SU-DHL-6 (cell line): ENCODE measurements at regions not wholly inside any gene's neighbourhood (a gene's known extent, or its start where the extent isn't known, plus 50 kb on each side); places are given as distances from the start of the nearest gene placed in this dataset.

Experiments
- H2AFZ ChIP-seq: fragments of 200-600 bp; sonication (generic); 2 replicates; pipeline ENCODE4 v1.6.1; 2014; ENCODE audit warnings: low read depth, mild to moderate bottlenecking, moderate library complexity, mixed read lengths, antibody characterized with exemption, low read length; ENCODE audit not compliant: severe bottlenecking
- H3F3A ChIP-seq: fragments of 200-600 bp; shearing (Covaris generic); 2 replicates; pipeline ENCODE4 v1.6.0; 2016; ENCODE audit warnings: antibody characterized with exemption, mild to moderate bottlenecking; ENCODE audit not compliant: insufficient read depth
- H3K27ac ChIP-seq: fragments of 200-600 bp; sonication (generic); 2 replicates; pipeline ENCODE4 v1.5.1; 2016; ENCODE audit warnings: low read depth, mild to moderate bottlenecking, low read length, moderate library complexity, mixed read lengths
- H3K27me3 ChIP-seq: fragments of 200-600 bp; sonication (generic), shearing (Covaris generic); 2 replicates; pipeline ENCODE4 v1.6.0; 2014; ENCODE audit warnings: mild to moderate bottlenecking, low read length
- H3K36me3 ChIP-seq: fragments of 200-600 bp; sonication (generic); 2 replicates; pipeline ENCODE4 v1.6.1; 2014; ENCODE audit warnings: mild to moderate bottlenecking, low read length, mixed read lengths
- H3K4me2 ChIP-seq: fragments of 300-600, 200-600 bp; shearing (Covaris generic), sonication (generic); 2 replicates; pipeline ENCODE4 v1.6.0; 2014; ENCODE audit warnings: low read length, low read depth, mild to moderate bottlenecking; ENCODE audit not compliant: poor library complexity, severe bottlenecking
- H3K4me3 ChIP-seq: fragments of 200-600 bp; sonication (generic); 2 replicates; pipeline ENCODE4 v1.5.1; 2014; ENCODE audit warnings: antibody characterized with exemption, low read length, mild to moderate bottlenecking, mixed read lengths; ENCODE audit not compliant: insufficient read depth, poor library complexity, severe bottlenecking
- H3K79me2 ChIP-seq: fragments of 200-600 bp; sonication (generic); 2 replicates; pipeline ENCODE4 v1.6.1; 2014; ENCODE audit warnings: mild to moderate bottlenecking, low read length, moderate library complexity; ENCODE audit not compliant: insufficient read depth
- H3K9ac ChIP-seq: fragments of 200-600 bp; sonication (generic); 2 replicates; pipeline ENCODE4 v1.7.0; 2014; ENCODE audit warnings: mild to moderate bottlenecking, low read length
- H3K9me2 ChIP-seq: fragments of 200-600 bp; sonication (generic); replicated peaks from 2 replicates; pipeline ENCODE4 v1.6.1; 2014; ENCODE audit warnings: low read length; ENCODE audit not compliant: insufficient read depth
- H3K9me3 ChIP-seq: fragments of 200-600 bp; sonication (generic); 2 replicates; pipeline ENCODE4 v1.6.1; 2014; ENCODE audit warnings: low read length, mixed read lengths; ENCODE audit not compliant: insufficient read depth
- H4K20me1 ChIP-seq: fragments of 200-600 bp; sonication (generic); 2 replicates; pipeline ENCODE4 v1.6.1; 2014; ENCODE audit warnings: low read depth, mild to moderate bottlenecking, antibody characterized with exemption, low read length, moderate library complexity, mixed read lengths
- CTCF ChIP-seq: fragments of 200-600 bp; sonication (generic); IDR thresholded peaks from one replicate; pipeline ENCODE4 v1.5.1; 2017; ENCODE audit warnings: antibody characterized with exemption, mild to moderate bottlenecking, low read length, moderate library complexity; ENCODE audit not compliant: insufficient read depth, poor library complexity, severe bottlenecking
- EZH2phosphoT487 ChIP-seq: fragments of 200-600 bp; sonication (generic), shearing (Covaris generic); conservative IDR thresholded peaks from 2 replicates; pipeline ENCODE4 v1.6.1; 2018; ENCODE audit warnings: mild to moderate bottlenecking, antibody characterized with exemption, low read length, moderate library complexity, mixed read lengths

- Histone ChIP-seq H3K27ac (no peak overlapping the region), H3K4me2 (no peak overlapping the region), H3K4me3 (no peak overlapping the region), H3K27me3 (no peaks in the 10 kb centered on the region), H3K9me2 (no peaks in the 10 kb centered on the region), H3K79me2 (no peaks in the 10 kb centered on the region), H2AFZ (no peak overlapping the region), H3F3A (no peaks in the 10 kb centered on the region), H3K9ac (no peak overlapping the region), H3K36me3 (no peaks in the 10 kb centered on the region), H4K20me1 (no peaks in the 10 kb centered on the region), H3K9me3 (no peaks in the 10 kb centered on the region)
- TF ChIP-seq CTCF, result no peak
- no peak for TF ChIP-seq EZH2phosphoT487
Observed at GRCh38 chr12:63301311-63301710, 150.3 kb upstream of the AVPR1A start.

- H3K36me3 ChIP-seq, result no peaks in the 10 kb centered on the region
- H3K9me2 ChIP-seq, result no peaks in the 10 kb centered on the region
- H4K20me1 ChIP-seq, result no peaks in the 10 kb centered on the region
- no peaks in the 10 kb centered on the region for H3K79me2 ChIP-seq
- H2AFZ ChIP-seq, result no peak overlapping the region
- H3K4me2 ChIP-seq, result no peak overlapping the region
- H3K9ac ChIP-seq, result no peak overlapping the region
- no peak overlapping the region for H3K27ac ChIP-seq
- TF ChIP-seq CTCF, result no peak
- no peak for TF ChIP-seq EZH2phosphoT487
- H3K4me3 ChIP-seq, result no peak overlapping the region
- no peaks in the 10 kb centered on the region for H3K9me3 ChIP-seq
- H3F3A ChIP-seq, result no peaks in the 10 kb centered on the region
- H3K27me3 ChIP-seq, result no peaks in the 10 kb centered on the region
Observed at GRCh38 chr12:63298386-63298930, 147.5 kb upstream of the AVPR1A start.

GRCh38 chr12:63294327-63294632 is 143.3 kb upstream of the AVPR1A start:
- Histone ChIP-seq H4K20me1 (no peaks in the 10 kb centered on the region), H3K36me3 (no peaks in the 10 kb centered on the region), H3F3A (no peaks in the 10 kb centered on the region), H3K4me3 (no peak overlapping the region), H3K4me2 (no peak overlapping the region), H3K27me3 (no peaks in the 10 kb centered on the region), H3K79me2 (no peaks in the 10 kb centered on the region), H3K9ac (no peak overlapping the region), H3K27ac (no peak overlapping the region), H3K9me3 (no peaks in the 10 kb centered on the region), H3K9me2 (no peaks in the 10 kb centered on the region), H2AFZ (no peak overlapping the region)
- TF ChIP-seq CTCF (no peak), EZH2phosphoT487 (no peak)
